ENCODE measurements at regions not wholly inside any gene's neighbourhood (a gene's known extent, or its start where the extent isn't known, plus 50 kb on each side); places are given as distances from the start of the nearest gene placed in this dataset.
"Not testable (repeated sequence)": the region's sequence is repeated elsewhere in the genome, so short reads cannot be mapped to it uniquely, and the experiment has no call there.

DNA sequence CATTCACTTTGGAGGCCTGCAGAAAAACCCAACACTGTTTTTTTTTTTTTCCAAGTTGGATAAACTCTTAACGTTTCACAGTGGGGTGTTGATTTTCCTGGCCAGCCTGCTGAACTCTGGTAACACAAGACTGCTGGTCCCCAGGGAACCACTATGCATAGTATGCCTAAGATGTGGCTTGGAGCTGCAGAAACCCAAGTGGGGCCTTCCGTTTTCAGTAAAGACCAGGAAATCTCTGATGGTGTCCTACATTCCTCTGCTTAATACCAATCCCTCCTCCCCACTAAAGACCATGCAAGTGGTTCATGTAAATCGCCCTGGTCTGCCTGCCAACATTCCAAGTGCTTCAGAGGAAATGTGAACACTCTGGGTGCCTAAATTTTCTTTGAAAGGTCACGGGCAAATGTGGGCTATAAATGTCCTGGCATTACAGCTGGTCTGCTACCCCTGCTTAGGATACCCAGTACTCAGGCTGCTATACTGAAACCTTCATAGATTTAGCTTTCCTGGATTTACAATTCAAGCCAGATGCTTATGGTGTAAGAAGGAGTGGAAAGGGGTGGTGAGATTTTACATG lies 615.4 kb downstream of the MAFB start:
- DNase-seq, result no peak
- Mint-ChIP-seq H3K36me3 (no peaks in the 10 kb centered on the region), H3K27ac (no peak overlapping the region), H3K4me1 (no peaks in the 10 kb centered on the region), H3K27me3 (ENCODE audit: low read depth in 3 of 3) (no peaks in the 10 kb centered on the region), H3K4me3 (no peak overlapping the region), H3K9me3 (peaks cover 0 to 7% (median 0%) of the 10 kb centered on the region in 6 donors)

DNA sequence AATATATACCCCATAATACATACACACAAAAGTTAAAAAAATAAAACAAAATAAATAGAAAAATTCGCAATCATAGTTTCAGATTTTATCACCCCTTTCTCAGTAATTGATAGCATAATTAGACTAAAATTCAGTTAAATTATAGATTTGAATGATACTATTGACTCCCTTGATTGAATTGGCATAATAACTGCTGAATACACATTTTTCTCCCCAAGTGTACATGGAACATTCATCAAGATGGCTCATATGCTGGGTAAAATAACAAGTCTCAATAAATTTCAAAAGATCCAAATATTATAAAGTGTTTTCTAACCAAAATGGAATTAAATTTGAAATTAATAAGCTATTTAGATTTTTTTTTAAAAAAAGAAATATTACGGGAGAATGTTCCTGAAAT lies 616.1 kb downstream of the MAFB start:
- H3K9me3 Mint-ChIP-seq, result peaks cover 0 to 9% (median 3%) of the 10 kb centered on the region in 6 donors

DNA sequence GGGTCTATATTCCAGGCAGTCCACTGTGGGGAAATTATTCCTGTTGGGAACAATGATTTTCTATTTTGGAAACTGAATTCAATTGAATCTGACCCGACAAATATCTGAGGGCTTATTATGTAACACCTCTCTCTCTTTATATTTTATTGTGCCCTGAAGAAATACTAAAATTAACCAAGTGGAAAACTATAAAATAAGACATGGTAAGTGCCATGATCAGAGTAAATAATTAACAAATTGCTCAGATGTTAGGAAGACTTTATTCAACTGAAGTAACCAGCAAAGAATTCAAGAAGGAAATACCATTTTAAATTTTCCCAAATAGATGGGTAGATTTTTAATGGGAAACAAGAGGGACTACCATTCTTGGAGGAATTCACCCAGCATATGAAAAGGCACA lies 632.9 kb downstream of the MAFB start:
- Mint-ChIP-seq H3K4me3 (no peak overlapping the region), H3K4me1 (no peaks in the 10 kb centered on the region), H3K27me3 (ENCODE audit: low read depth in 3 of 3) (peaks cover 0 to 2% (median 0%) of the 10 kb centered on the region in 3 donors), H3K9me3 (peaks cover 0 to 10% (median 7%) of the 10 kb centered on the region in 6 donors), H3K36me3 (peaks cover 0 to 3% (median 0%) of the 10 kb centered on the region in 3 donors), H3K27ac (no peak overlapping the region)
- no peak for DNase-seq

More for the DNA sequence above, 616.1 kb downstream of the MAFB start:
- Mint-ChIP-seq H3K27ac (no peak overlapping the region), H3K4me3 (no peak overlapping the region), H3K27me3 (ENCODE audit: low read depth in 3 of 3) (no peaks in the 10 kb centered on the region), H3K36me3 (no peaks in the 10 kb centered on the region), H3K4me1 (no peaks in the 10 kb centered on the region)
- DNase-seq, result no peak

DNA sequence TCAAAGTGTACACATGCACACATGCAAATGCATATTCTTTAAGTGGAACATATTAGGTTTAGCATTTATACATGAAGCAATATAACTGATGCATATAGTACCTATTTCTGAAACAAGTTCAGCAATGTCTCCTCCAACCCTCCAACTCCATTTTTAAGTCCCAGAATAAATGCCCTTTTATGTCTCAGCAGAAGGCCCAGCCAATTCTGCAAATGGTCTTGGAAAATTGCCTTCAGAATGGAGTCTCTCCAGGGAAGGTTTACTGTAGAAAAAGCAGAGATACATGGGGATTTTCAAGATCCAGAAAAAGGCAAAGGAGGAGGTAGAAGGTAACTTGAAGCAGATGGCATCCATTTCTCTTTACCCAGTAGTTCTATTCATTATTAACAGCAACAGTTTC lies 633.3 kb downstream of the MAFB start:
- Mint-ChIP-seq H3K27me3 (ENCODE audit: low read depth in 3 of 3) (peaks cover 0 to 2% (median 0%) of the 10 kb centered on the region in 3 donors), H3K36me3 (peaks cover 0 to 3% (median 0%) of the 10 kb centered on the region in 3 donors), H3K4me1 (no peaks in the 10 kb centered on the region), H3K27ac (no peak overlapping the region), H3K9me3 (peaks cover 0 to 10% (median 6%) of the 10 kb centered on the region in 6 donors), H3K4me3 (no peak overlapping the region)
- DNase-seq, result no peak

- DNase-seq, result no peak
- H3K27me3 Mint-ChIP-seq (ENCODE audit: low read depth in 3 of 3), result peaks cover 0 to 2% (median 0%) of the 10 kb centered on the region in 3 donors
- H3K27ac Mint-ChIP-seq, result no peak overlapping the region
- no peak overlapping the region for H3K4me3 Mint-ChIP-seq
- H3K9me3 Mint-ChIP-seq, result peaks cover 0 to 7% (median 0%) of the 10 kb centered on the region in 6 donors
- H3K4me1 Mint-ChIP-seq, result no peaks in the 10 kb centered on the region
- H3K36me3 Mint-ChIP-seq, result peaks cover 0 to 3% (median 0%) of the 10 kb centered on the region in 3 donors
Observed at GRCh38 chr20:40054311-40054710, 634.7 kb downstream of the MAFB start.

DNA sequence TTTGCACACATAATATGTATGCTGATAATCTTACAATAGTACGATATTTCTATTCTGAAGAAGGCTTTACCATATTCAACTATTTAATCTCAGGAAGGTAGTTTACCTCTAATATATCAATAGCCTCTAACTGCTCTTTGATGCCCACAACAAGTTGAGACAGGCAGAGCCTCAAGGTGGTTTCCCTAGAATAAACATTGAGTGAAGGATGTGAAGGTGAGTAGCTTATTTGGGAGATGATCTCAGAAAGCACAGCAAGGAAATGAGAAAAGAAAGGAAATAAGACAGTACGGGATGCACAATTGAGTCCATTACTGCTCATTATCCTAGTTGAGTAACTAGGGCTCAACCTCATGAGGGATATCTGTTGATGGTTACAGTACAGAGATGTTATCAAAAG lies 638.4 kb downstream of the MAFB start:
- peaks cover 0 to 3% (median 0%) of the 10 kb centered on the region in 3 donors for H3K36me3 Mint-ChIP-seq

GRCh38 chr20:40049854-40050253 lies 639.2 kb downstream of the MAFB start:
- Mint-ChIP-seq H3K4me1 (no peaks in the 10 kb centered on the region), H3K27ac (no peak overlapping the region), H3K9me3 (peaks cover 0 to 7% (median 0%) of the 10 kb centered on the region in 6 donors), H3K4me3 (no peak overlapping the region), H3K36me3 (peaks cover 0 to 3% (median 0%) of the 10 kb centered on the region in 3 donors), H3K27me3 (ENCODE audit: low read depth in 3 of 3) (peaks cover 0 to 5% (median under 1%) of the 10 kb centered on the region in 3 donors)
- DNase-seq, result no peak

More for the DNA sequence above, 638.4 kb downstream of the MAFB start:
- Mint-ChIP-seq H3K27me3 (ENCODE audit: low read depth in 3 of 3) (no peaks in the 10 kb centered on the region), H3K27ac (no peak overlapping the region), H3K4me3 (no peak overlapping the region), H3K4me1 (no peaks in the 10 kb centered on the region), H3K9me3 (peaks cover 0 to 7% (median 0%) of the 10 kb centered on the region in 6 donors)
- DNase-seq, result no peak

GRCh38 chr20:40046703-40047102 lies 642.3 kb downstream of the MAFB start:
- DNase-seq, result no peak
- Mint-ChIP-seq H3K4me3 (no peak overlapping the region), H3K4me1 (no peaks in the 10 kb centered on the region), H3K36me3 (no peaks in the 10 kb centered on the region), H3K9me3 (no peaks in the 10 kb centered on the region), H3K27ac (no peak overlapping the region), H3K27me3 (ENCODE audit: low read depth in 3 of 3) (peaks cover 1 to 6% (median 3%) of the 10 kb centered on the region in 3 donors)

- no peaks in the 10 kb centered on the region for H3K36me3 Mint-ChIP-seq
- H3K4me3 Mint-ChIP-seq, result no peak overlapping the region
- DNase-seq, result no peak
- H3K4me1 Mint-ChIP-seq, result no peaks in the 10 kb centered on the region
- H3K9me3 Mint-ChIP-seq, result peaks cover 0 to 4% (median 1%) of the 10 kb centered on the region in 6 donors
- H3K27me3 Mint-ChIP-seq (ENCODE audit: low read depth in 3 of 3), result peaks cover 0 to 4% (median 0%) of the 10 kb centered on the region in 3 donors
- no peak overlapping the region for H3K27ac Mint-ChIP-seq
Observed at GRCh38 chr20:40037511-40037910, 651.5 kb downstream of the MAFB start.

- H3K27me3 Mint-ChIP-seq (ENCODE audit: low read depth in 3 of 3), result peaks cover 0 to 4% (median 1%) of the 10 kb centered on the region in 3 donors
- peaks cover 0 to 4% (median under 1%) of the 10 kb centered on the region in 6 donors for H3K9me3 Mint-ChIP-seq
- no peak overlapping the region for H3K27ac Mint-ChIP-seq
- no peak for DNase-seq
- no peak overlapping the region for H3K4me3 Mint-ChIP-seq
- H3K36me3 Mint-ChIP-seq, result no peaks in the 10 kb centered on the region
- H3K4me1 Mint-ChIP-seq, result no peaks in the 10 kb centered on the region
Observed at GRCh38 chr20:40029589-40029988, 659.4 kb downstream of the MAFB start.

GRCh38 chr20:40019510-40019909 lies 669.5 kb downstream of the MAFB start:
- Mint-ChIP-seq H3K9me3 (peaks cover 0 to 1% (median 0%) of the 10 kb centered on the region in 6 donors), H3K4me1 (no peaks in the 10 kb centered on the region), H3K4me3 (no peak overlapping the region), H3K36me3 (no peaks in the 10 kb centered on the region), H3K27me3 (ENCODE audit: low read depth in 3 of 3) (peaks cover 0 to 1% (median 0%) of the 10 kb centered on the region in 3 donors), H3K27ac (no peak overlapping the region)
- no peak for DNase-seq

- H3K4me1 Mint-ChIP-seq, result no peaks in the 10 kb centered on the region
- no peak overlapping the region for H3K4me3 Mint-ChIP-seq
- H3K27me3 Mint-ChIP-seq (ENCODE audit: low read depth in 3 of 3), result no peaks in the 10 kb centered on the region
- no peak for DNase-seq
- H3K27ac Mint-ChIP-seq, result no peak overlapping the region
- peaks cover 0 to under 1% (median 0%) of the 10 kb centered on the region in 3 donors for H3K36me3 Mint-ChIP-seq
- H3K9me3 Mint-ChIP-seq, result peaks cover 0 to 4% (median 0%) of the 10 kb centered on the region in 6 donors
Observed at GRCh38 chr20:40017765-40018164, 671.3 kb downstream of the MAFB start.

DNA sequence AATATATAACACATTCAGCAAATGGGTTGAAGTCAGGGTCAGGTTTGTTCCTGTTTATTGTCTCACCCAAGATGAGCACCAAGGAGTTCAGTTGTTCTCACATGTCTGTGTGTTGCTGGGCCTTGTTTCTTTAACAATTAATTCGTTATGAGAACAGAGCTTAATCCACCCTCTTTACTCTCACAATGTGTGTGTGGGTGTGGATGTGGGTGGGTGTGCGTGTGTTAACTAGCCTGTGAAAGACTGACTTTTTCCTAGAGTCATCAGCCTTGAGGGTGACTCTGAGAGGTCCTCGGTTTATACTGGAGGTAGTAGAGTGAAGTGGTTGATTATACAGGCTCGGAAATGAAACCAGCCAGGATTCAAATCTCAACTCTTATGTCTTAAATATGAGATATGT lies 672.1 kb downstream of the MAFB start:
- Mint-ChIP-seq H3K27me3 (ENCODE audit: low read depth in 3 of 3) (no peaks in the 10 kb centered on the region), H3K4me1 (no peaks in the 10 kb centered on the region), H3K27ac (no peak overlapping the region), H3K36me3 (peaks cover 0 to 3% (median 0%) of the 10 kb centered on the region in 3 donors), H3K9me3 (peaks cover 0 to 7% (median 0%) of the 10 kb centered on the region in 6 donors), H3K4me3 (no peak overlapping the region)
- no peak for DNase-seq

DNA sequence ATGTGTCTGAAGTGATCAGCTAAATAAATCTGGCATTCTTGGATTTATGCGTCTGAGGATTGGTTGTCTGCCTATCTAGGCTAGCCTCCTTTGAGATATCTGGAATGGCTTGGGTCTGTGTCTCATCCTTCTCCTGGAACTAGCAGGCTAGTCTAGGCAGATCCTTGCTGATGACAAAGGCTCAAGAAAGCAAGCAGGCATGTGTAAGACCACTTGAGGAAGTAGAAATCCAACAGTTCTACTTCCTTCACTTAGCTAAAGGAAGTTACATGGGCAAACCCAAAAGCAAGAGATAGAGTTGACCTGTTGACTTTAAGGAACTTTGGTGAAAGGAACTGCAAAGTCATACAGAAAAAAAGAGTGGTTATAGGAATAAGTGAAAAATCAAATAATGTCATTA lies 672.6 kb downstream of the MAFB start:
- H3K27me3 Mint-ChIP-seq (ENCODE audit: low read depth in 3 of 3), result no peaks in the 10 kb centered on the region
- no peak overlapping the region for H3K4me3 Mint-ChIP-seq

DNA sequence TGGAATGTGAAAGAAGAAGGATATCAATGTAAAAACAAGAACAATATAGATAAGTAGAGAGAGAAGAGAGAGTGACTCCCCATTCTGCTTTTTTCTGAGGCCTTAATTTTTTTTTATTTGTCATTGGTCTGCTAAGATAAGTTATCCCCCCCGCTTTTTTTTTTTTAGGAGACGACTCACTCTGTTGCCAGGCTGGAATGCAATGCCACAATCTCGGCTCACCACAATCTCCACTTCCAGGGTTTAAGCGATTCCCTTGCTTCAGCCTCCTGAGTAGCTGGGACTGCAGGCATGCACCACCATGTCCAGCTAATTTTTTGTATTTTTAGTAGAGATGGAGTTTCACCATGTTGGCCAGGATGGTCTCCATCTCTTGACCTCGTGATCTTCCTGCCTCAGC lies 677.0 kb downstream of the MAFB start:
- not testable (repeated sequence) for H3K9me3 Mint-ChIP-seq; H3K27me3 Mint-ChIP-seq (ENCODE audit: low read depth in 3 of 3); H3K4me3 Mint-ChIP-seq; H3K36me3 Mint-ChIP-seq; DNase-seq; H3K4me1 Mint-ChIP-seq; H3K27ac Mint-ChIP-seq

More for the DNA sequence above, 672.6 kb downstream of the MAFB start:
- DNase-seq, result no peak
- Mint-ChIP-seq H3K27ac (no peak overlapping the region), H3K4me1 (no peaks in the 10 kb centered on the region), H3K36me3 (peaks cover 0 to 3% (median 0%) of the 10 kb centered on the region in 3 donors), H3K9me3 (peaks cover 0 to 7% (median 0%) of the 10 kb centered on the region in 6 donors)
